HCT116 (cell line): ENCODE measurements at regions not wholly inside any gene's neighbourhood (a gene's known extent, or its start where the extent isn't known, plus 50 kb on each side); places are given as distances from the start of the nearest gene placed in this dataset.

Experiments used
- EZH2 ChIP-seq: fragments of 200-600 bp; sonication (generic); IDR thresholded peaks from 2 replicates; pipeline ENCODE4 v1.6.1; 2017; ENCODE audit warnings: antibody characterized with exemption, mixed run types
- EZH2phosphoT487 ChIP-seq: fragments of 200-600 bp; IDR thresholded peaks from 2 replicates; pipeline ENCODE4 v1.6.1; 2018; ENCODE audit warnings: antibody characterized with exemption, borderline replicate concordance
- POLR2A ChIP-seq: IDR thresholded peaks from 2 replicates; pipeline ENCODE4 v1.7.0; 2011; ENCODE audit warnings: borderline replicate concordance; ENCODE audit not compliant: insufficient read depth, insufficient read length; ENCODE audit errors: extremely low read depth
- POLR2AphosphoS5 ChIP-seq: IDR thresholded peaks from 2 replicates; pipeline ENCODE4 v1.6.1; 2011; ENCODE audit warnings: mild to moderate bottlenecking, low read depth, low read length, moderate library complexity
- TF ChIP-seq, protein P1 (sequence below), 3 experiments: fragments of 200-600 bp in 1 of 3; sonication (generic) in 1 of 3; IDR thresholded peaks in 2 of 3; conservative IDR thresholded peaks in 1 of 3; 2 replicates each; pipeline ENCODE4 v1.5.1; 2012 to 2017; ENCODE audit warnings: low read depth in 2 of 3, low read length in 2 of 3, antibody characterized with exemption in 1 of 3, borderline replicate concordance in 1 of 3, control low read depth in 1 of 3, mild to moderate bottlenecking in 1 of 3, mixed read lengths in 1 of 3, mixed run types in 1 of 3, moderate library complexity in 1 of 3; ENCODE audit not compliant: insufficient read depth in 1 of 3

- TF ChIP-seq POLR2AphosphoS5 = no peak
- TF ChIP-seq, protein P1, sequence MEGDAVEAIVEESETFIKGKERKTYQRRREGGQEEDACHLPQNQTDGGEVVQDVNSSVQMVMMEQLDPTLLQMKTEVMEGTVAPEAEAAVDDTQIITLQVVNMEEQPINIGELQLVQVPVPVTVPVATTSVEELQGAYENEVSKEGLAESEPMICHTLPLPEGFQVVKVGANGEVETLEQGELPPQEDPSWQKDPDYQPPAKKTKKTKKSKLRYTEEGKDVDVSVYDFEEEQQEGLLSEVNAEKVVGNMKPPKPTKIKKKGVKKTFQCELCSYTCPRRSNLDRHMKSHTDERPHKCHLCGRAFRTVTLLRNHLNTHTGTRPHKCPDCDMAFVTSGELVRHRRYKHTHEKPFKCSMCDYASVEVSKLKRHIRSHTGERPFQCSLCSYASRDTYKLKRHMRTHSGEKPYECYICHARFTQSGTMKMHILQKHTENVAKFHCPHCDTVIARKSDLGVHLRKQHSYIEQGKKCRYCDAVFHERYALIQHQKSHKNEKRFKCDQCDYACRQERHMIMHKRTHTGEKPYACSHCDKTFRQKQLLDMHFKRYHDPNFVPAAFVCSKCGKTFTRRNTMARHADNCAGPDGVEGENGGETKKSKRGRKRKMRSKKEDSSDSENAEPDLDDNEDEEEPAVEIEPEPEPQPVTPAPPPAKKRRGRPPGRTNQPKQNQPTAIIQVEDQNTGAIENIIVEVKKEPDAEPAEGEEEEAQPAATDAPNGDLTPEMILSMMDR (IDR thresholded peaks at IDR 0.05 in 2 of 3, conservative IDR thresholded peaks at IDR 0.05 in 1 of 3; ENCODE audit: borderline replicate concordance in 1 of 3, insufficient read depth in 1 of 3, low read depth in 2 of 3, low read length in 2 of 3) = no peak
- TF ChIP-seq EZH2 = no peak
- no peak for TF ChIP-seq POLR2A
- TF ChIP-seq EZH2phosphoT487 = no peak
These were observed 1749.0 kb upstream of the CELF4 start for GRCh38 chr18:39314595-39314994.
